Mucosa of descending colon (tissue), 3 donors: ENCODE measurements at regions not wholly inside any gene's neighbourhood (a gene's known extent, or its start where the extent isn't known, plus 50 kb on each side); places are given as distances from the start of the nearest gene placed in this dataset.

Source experiments
- ATAC-seq: fragments of 200-7000 bp; cut with Tn5 transposase; one replicate; pipeline ENCODE4 v1.9.1; 2020; ENCODE audit warnings: mild to moderate bottlenecking, moderate library complexity
- DNase-seq, 3 donors: peaks; one replicate each; pipeline ENCODE4 v3.0.0-alpha.2; 2020
- H3K36me3 ChIP-seq: fragments of 200-600 bp; one replicate; pipeline ENCODE4 v1.8.0; 2021; ENCODE audit warnings: low read depth, mild to moderate bottlenecking
- H3K4me1 ChIP-seq: fragments of 200-600 bp; one replicate; pipeline ENCODE4 v1.8.0; 2021; ENCODE audit warnings: low read depth, mild to moderate bottlenecking
- H3K4me3 ChIP-seq: fragments of 200-600 bp; one replicate; pipeline ENCODE4 v1.8.0; 2021; ENCODE audit warnings: mild to moderate bottlenecking
- H3K9me3 ChIP-seq: fragments of 200-600 bp; one replicate; pipeline ENCODE4 v1.8.0; 2021; ENCODE audit warnings: mild to moderate bottlenecking
- CTCF ChIP-seq: fragments of 200-600 bp; IDR thresholded peaks from one replicate; pipeline ENCODE4 v1.8.0; 2022; ENCODE audit warnings: antibody characterized with exemption, mild to moderate bottlenecking
- intact Hi-C, 2 donors: fragments of 100-400 bp; cut with DNase I in 1 of 2; cut with micrococcal nuclease in 1 of 2; formaldehyde crosslinking; loops; one replicate each; pipeline versions ENCODE4 v1.11.0 to v1.11.1; 2022; cut with DNase I, micrococcal nuclease
- donor health status: DM: no; HTN: no; CAD: no; lungs with moderate emphysema.
- donor health status: DM: no; HTN: no; CAD: no.
- donor health status: DM: no; HTN: yes; CAD: no.

GRCh38 chr12:60803147-60803546 is 1207.3 kb downstream of the SLC16A7 start:
- H3K4me1 ChIP-seq = no peaks in the 10 kb centered on the region
- H3K9me3 ChIP-seq = peaks cover 27% of the 10 kb centered on the region
- no peak for TF ChIP-seq CTCF
- no peak overlapping the region for H3K4me3 ChIP-seq
- ATAC-seq (no peak), DNase-seq (no peak)
- H3K36me3 ChIP-seq = no peaks in the 10 kb centered on the region
- intact Hi-C loops = no loop called here

GRCh38 chr12:60805364-60805763 is 1209.5 kb downstream of the SLC16A7 start:
- DNase-seq = no peak
- no peak for TF ChIP-seq CTCF
- no peak for ATAC-seq
- H3K36me3 ChIP-seq = no peaks in the 10 kb centered on the region
- no peaks in the 10 kb centered on the region for H3K4me1 ChIP-seq
- intact Hi-C loops = no loop called here
- H3K9me3 ChIP-seq = peaks cover 22% of the 10 kb centered on the region
- no peak overlapping the region for H3K4me3 ChIP-seq

- Histone ChIP-seq H3K4me1 (no peaks in the 10 kb centered on the region), H3K4me3 (no peak overlapping the region), H3K36me3 (no peaks in the 10 kb centered on the region), H3K9me3 (peaks cover 39% of the 10 kb centered on the region)
- DNase-seq (no peak), ATAC-seq (no peak)
- intact Hi-C loops = no loop called here
- no peak for TF ChIP-seq CTCF
Measured at GRCh38 chr12:60819794-60820193, 1224.0 kb downstream of the SLC16A7 start.

GRCh38 chr12:60822580-60822979 is 1226.8 kb downstream of the SLC16A7 start:
- intact Hi-C loops = no loop called here
- peaks cover 29% of the 10 kb centered on the region for H3K9me3 ChIP-seq
- no peaks in the 10 kb centered on the region for H3K4me1 ChIP-seq
- no peak overlapping the region for H3K4me3 ChIP-seq
- DNase-seq (no peak), ATAC-seq (no peak)
- no peaks in the 10 kb centered on the region for H3K36me3 ChIP-seq
- no peak for TF ChIP-seq CTCF

- intact Hi-C loops = no loop called here
- Histone ChIP-seq H3K36me3 (no peaks in the 10 kb centered on the region), H3K4me1 (no peaks in the 10 kb centered on the region), H3K4me3 (no peak overlapping the region), H3K9me3 (peaks cover 21% of the 10 kb centered on the region)
- no peak for TF ChIP-seq CTCF
- DNase-seq (no peak), ATAC-seq (no peak)
Measured at GRCh38 chr12:60830381-60830780, 1234.6 kb downstream of the SLC16A7 start.

- H3K4me3 ChIP-seq = no peak overlapping the region
- intact Hi-C loops = no loop called here
- H3K9me3 ChIP-seq = peaks cover 12% of the 10 kb centered on the region
- DNase-seq (no peak), ATAC-seq (no peak)
- TF ChIP-seq CTCF = no peak
- H3K36me3 ChIP-seq = no peaks in the 10 kb centered on the region
- no peaks in the 10 kb centered on the region for H3K4me1 ChIP-seq
Measured at GRCh38 chr12:60832290-60832689, 1236.5 kb downstream of the SLC16A7 start.
